Lower lobe of right lung (tissue), 2 donors: ENCODE measurements at regions not wholly inside any gene's neighbourhood (a gene's known extent, or its start where the extent isn't known, plus 50 kb on each side); places are given as distances from the start of the nearest gene placed in this dataset.
"Not testable (repeated sequence)": the region's sequence is repeated elsewhere in the genome, so short reads cannot be mapped to it uniquely, and the experiment has no call there.

ENCODE experiments used
- ATAC-seq, 2 donors: fragments of 200-7000 bp; cut with Tn5 transposase; one replicate each; pipeline ENCODE4 v1.9.1; 2020 to 2022; ENCODE audit warnings: mild to moderate bottlenecking in 2 of 2, moderate library complexity in 2 of 2
- DNase-seq: peaks from one replicate; pipeline ENCODE4 v3.0.0-alpha.2; 2020
- H3K27ac ChIP-seq: fragments of 200-600 bp; one replicate; pipeline ENCODE4 v1.8.0; 2022
- H3K27me3 ChIP-seq: fragments of 200-600 bp; one replicate; pipeline ENCODE4 v1.8.0; 2022; ENCODE audit warnings: low read depth
- H3K36me3 ChIP-seq: fragments of 200-600 bp; one replicate; pipeline ENCODE4 v1.8.0; 2022; ENCODE audit warnings: mild to moderate bottlenecking
- H3K4me1 ChIP-seq: fragments of 200-600 bp; one replicate; pipeline ENCODE4 v1.8.0; 2022
- H3K4me3 ChIP-seq: fragments of 200-600 bp; one replicate; pipeline ENCODE4 v1.8.0; 2022; ENCODE audit warnings: mild to moderate bottlenecking
- H3K9me3 ChIP-seq: fragments of 200-600 bp; one replicate; pipeline ENCODE4 v1.8.0; 2022
- intact Hi-C: fragments of 100-400 bp; cut with DNase I; formaldehyde crosslinking; loops from one replicate; pipeline ENCODE4 v1.11.0; 2022
- TF ChIP-seq, protein P1 (sequence below): fragments of 200-600 bp; IDR thresholded peaks from one replicate; pipeline ENCODE4 v1.8.0; 2022; ENCODE audit warnings: antibody characterized with exemption, mild to moderate bottlenecking
- donor health status: DM: no; HTN: yes; CAD: no; lungs with severe emphysema.

DNA sequence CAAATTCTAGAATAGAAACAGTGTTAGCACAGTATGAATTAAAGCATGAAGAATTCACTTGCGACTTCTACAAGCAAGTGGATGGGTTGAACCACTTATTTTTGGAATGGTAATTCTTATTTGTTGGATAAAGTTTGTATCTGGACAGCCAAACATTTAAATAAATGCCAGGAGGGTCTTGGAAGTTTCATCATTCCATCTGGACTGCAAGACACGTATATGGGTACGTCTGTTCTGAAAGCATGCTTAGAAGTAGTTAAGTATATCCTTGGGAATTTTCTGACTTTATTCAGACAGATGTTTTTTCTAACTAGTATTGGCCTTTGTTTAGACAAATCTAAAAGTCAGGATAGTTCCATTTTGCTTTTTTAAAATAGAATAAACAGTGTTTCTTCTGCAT, 77.5 kb upstream of the CASK start:
- Histone ChIP-seq H3K27me3 (no peaks in the 10 kb centered on the region), H3K9me3 (no peaks in the 10 kb centered on the region), H3K4me1 (no peaks in the 10 kb centered on the region), H3K27ac (no peak overlapping the region), H3K36me3 (no peaks in the 10 kb centered on the region), H3K4me3 (no peak overlapping the region)
- ATAC-seq (no peak), DNase-seq (no peak)
- intact Hi-C loops, result no loop called here
- TF ChIP-seq, protein P1, sequence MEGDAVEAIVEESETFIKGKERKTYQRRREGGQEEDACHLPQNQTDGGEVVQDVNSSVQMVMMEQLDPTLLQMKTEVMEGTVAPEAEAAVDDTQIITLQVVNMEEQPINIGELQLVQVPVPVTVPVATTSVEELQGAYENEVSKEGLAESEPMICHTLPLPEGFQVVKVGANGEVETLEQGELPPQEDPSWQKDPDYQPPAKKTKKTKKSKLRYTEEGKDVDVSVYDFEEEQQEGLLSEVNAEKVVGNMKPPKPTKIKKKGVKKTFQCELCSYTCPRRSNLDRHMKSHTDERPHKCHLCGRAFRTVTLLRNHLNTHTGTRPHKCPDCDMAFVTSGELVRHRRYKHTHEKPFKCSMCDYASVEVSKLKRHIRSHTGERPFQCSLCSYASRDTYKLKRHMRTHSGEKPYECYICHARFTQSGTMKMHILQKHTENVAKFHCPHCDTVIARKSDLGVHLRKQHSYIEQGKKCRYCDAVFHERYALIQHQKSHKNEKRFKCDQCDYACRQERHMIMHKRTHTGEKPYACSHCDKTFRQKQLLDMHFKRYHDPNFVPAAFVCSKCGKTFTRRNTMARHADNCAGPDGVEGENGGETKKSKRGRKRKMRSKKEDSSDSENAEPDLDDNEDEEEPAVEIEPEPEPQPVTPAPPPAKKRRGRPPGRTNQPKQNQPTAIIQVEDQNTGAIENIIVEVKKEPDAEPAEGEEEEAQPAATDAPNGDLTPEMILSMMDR, result no peak

DNA sequence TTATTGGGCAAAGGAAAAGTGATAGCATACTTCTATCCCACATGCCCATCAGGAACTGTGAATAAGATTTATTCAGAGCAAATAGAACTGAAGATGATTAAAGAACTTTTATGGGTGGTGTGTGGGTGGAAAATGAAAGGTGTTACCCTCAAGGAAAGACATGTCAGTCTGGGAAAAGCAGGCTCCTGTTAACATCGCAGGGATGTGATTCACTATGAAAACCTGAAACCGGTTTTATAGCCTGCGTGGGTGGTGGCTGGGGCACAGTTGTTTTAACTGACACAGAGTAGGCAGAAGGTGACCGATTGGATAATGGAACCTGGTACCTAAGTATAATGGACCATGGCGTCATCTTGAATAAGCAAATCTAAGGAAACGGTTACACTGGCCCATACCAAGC, 61.3 kb upstream of the CASK start:
- intact Hi-C loops, result no loop called here
- DNase-seq, result no peak
- no peak for ATAC-seq

DNA sequence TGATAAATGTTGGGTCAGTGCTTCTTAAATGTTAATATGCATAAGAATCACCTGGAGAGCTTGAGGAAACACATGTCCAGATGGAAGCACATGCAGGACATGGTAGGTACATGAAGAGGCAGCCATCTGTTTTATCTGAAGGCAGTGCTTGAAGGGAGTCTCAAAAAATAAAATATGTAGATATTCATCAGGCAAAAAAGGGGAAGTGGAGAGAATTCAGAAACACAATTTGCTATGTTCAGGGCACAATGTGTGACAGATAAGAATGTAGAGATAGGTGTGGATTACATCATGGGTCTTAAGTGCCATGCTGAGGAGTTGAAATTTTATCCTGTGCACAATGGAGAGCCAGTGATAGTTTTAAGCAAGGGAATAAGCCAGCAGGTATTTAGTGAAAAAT, 59.6 kb upstream of the CASK start:
- Histone ChIP-seq H3K36me3 (no peaks in the 10 kb centered on the region), H3K9me3 (no peaks in the 10 kb centered on the region), H3K27ac (no peak overlapping the region), H3K4me1 (no peaks in the 10 kb centered on the region), H3K4me3 (no peak overlapping the region), H3K27me3 (no peaks in the 10 kb centered on the region)
- intact Hi-C loops, result no loop called here
- TF ChIP-seq, protein P1, result no peak
- DNase-seq (no peak), ATAC-seq (no peak)

More for the DNA sequence above, 61.3 kb upstream of the CASK start:
- Histone ChIP-seq H3K4me1 (no peaks in the 10 kb centered on the region), H3K36me3 (no peaks in the 10 kb centered on the region), H3K9me3 (no peaks in the 10 kb centered on the region), H3K27ac (no peak overlapping the region), H3K4me3 (no peak overlapping the region), H3K27me3 (no peaks in the 10 kb centered on the region)
- TF ChIP-seq, protein P1, result no peak

DNA sequence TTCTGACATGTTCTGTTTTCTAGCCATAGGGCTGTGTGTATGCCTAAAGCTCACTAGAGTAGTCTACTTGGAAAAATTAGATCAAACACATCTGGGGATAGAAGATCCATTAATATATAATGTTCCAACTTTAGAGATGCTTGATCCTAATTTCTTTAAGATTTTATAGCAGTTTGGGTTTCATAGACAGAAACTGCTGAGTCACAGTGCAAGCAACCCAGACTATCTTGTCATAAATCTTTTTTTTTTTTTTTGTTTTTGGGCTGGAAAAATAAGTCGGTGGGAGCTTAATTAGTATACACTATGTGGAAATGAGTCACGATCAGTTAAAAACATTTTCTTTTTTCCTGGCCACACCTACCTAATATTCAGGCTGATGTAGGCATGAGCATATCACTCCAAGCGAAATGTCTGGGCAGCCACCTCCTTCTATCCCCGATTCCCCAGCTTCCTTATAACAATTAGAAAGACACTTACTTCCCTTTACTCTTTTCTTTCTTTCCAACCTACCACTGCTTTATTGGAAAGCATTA, 58.2 kb upstream of the CASK start:
- H3K4me3 ChIP-seq, result no peak overlapping the region
- no peaks in the 10 kb centered on the region for H3K9me3 ChIP-seq
- H3K27ac ChIP-seq, result no peak overlapping the region
- TF ChIP-seq, protein P1, result no peak
- DNase-seq (no peak), ATAC-seq (no peak)
- no peaks in the 10 kb centered on the region for H3K27me3 ChIP-seq
- H3K36me3 ChIP-seq, result no peaks in the 10 kb centered on the region
- no peaks in the 10 kb centered on the region for H3K4me1 ChIP-seq
- intact Hi-C loops, result no loop called here

DNA sequence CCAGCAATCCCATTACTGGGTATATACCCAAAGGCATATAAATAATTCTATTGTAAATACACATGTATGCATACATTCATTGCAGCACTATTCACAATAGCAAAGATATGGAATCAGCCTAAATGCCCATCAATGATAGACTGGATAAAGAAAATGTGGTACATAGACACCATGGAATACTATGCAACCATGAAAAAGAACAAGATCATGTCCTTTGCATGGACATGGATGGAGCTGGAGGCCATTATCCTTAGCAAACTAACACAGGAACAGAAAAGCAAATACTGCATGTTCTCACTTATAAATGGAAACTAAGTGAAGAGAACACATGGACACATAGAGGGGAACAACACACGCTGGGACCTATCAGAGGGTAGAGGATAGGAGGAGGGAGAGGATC, 51.3 kb upstream of the CASK start:
- H3K36me3 ChIP-seq, DNase-seq, H3K4me3 ChIP-seq, H3K27ac ChIP-seq, H3K9me3 ChIP-seq, intact Hi-C loops, H3K4me1 ChIP-seq, ATAC-seq, H3K27me3 ChIP-seq: not testable (repeated sequence)

DNA sequence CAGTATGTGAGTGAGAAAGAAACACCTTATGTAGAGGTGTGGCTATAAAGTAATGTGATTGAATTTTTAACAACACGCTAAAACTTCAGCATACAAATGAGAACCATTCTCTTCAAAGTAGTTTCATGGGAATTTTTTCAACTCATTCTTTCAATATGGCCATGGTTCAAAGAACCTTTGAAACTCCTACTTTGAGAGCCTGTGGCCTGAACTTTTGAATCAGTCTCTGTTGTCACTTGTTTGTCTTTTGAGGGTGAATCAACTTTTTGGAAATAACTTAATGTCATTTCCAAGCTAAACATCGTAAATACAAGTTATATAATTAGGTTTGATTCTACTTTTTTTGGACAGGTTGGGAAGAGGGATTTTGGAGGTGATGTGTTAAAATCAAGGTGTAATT, 49.9 kb upstream of the CASK start:
- TF ChIP-seq, protein P1, result no peak
- Histone ChIP-seq H3K9me3 (no peaks in the 10 kb centered on the region), H3K36me3 (no peaks in the 10 kb centered on the region), H3K4me3 (no peak overlapping the region), H3K27me3 (no peaks in the 10 kb centered on the region), H3K27ac (no peak overlapping the region), H3K4me1 (no peaks in the 10 kb centered on the region)
- intact Hi-C loops, result no loop called here
- DNase-seq (no peak), ATAC-seq (no peak)
